ENCODE measurements at regions not wholly inside any gene's neighbourhood (a gene's known extent, or its start where the extent isn't known, plus 50 kb on each side); places are given as distances from the start of the nearest gene placed in this dataset.

DNA sequence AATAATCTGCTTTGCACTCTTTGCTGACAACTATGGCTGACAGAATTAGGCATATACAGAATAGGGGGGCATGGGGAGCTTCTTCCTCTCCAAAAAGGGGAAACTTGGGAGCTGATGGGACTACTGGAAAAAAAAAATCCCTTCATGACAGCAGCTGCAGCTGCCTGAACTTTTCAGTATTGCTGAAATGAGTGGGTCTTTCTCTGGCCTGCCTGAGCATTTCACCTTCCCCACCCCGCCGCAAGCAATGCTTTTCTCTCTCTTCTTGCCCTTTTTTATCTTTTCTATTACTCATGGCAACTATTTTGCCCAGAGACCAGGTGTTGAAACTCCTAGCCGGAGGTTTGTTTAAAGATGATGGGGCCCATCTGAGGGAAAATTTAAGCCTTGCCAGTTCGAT is 244.9 kb downstream of the SEMA3D start:
- no peak for FAIRE-seq
- Histone ChIP-seq H3K9me3 (ENCODE audit: control insufficient read depth in 2 of 3, insufficient read depth in 1 of 3, low read length in 3 of 3) (no peaks in the 10 kb centered on the region), H3K9ac (ENCODE audit: low read length in 3 of 3) (no peak overlapping the region), H3K27me3 (ENCODE audit: control insufficient read depth, insufficient read depth, low read length) (no peaks in the 10 kb centered on the region), H3K4me1 (ENCODE audit: control insufficient read depth in 2 of 3, insufficient read depth in 2 of 3, low read depth in 1 of 3, low read length in 3 of 3) (no peaks in the 10 kb centered on the region), H3K4me3 (ENCODE audit: low read length in 3 of 3) (no peak overlapping the region), H3K36me3 (ENCODE audit: control insufficient read depth in 2 of 3, insufficient read depth in 3 of 3, low read length in 3 of 3) (no peaks in the 10 kb centered on the region), H3K27ac (ENCODE audit: low read depth in 2 of 2, low read length in 2 of 2) (no peak overlapping the region)
- intact Hi-C loops (cut with DNase I), result no loop called here
- TF ChIP-seq, protein P1, sequence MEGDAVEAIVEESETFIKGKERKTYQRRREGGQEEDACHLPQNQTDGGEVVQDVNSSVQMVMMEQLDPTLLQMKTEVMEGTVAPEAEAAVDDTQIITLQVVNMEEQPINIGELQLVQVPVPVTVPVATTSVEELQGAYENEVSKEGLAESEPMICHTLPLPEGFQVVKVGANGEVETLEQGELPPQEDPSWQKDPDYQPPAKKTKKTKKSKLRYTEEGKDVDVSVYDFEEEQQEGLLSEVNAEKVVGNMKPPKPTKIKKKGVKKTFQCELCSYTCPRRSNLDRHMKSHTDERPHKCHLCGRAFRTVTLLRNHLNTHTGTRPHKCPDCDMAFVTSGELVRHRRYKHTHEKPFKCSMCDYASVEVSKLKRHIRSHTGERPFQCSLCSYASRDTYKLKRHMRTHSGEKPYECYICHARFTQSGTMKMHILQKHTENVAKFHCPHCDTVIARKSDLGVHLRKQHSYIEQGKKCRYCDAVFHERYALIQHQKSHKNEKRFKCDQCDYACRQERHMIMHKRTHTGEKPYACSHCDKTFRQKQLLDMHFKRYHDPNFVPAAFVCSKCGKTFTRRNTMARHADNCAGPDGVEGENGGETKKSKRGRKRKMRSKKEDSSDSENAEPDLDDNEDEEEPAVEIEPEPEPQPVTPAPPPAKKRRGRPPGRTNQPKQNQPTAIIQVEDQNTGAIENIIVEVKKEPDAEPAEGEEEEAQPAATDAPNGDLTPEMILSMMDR (IDR thresholded peaks at IDR 0.05; ENCODE audit: borderline replicate concordance, extremely low read depth, insufficient read depth), result no peak
- DNase-seq, result no peak

DNA sequence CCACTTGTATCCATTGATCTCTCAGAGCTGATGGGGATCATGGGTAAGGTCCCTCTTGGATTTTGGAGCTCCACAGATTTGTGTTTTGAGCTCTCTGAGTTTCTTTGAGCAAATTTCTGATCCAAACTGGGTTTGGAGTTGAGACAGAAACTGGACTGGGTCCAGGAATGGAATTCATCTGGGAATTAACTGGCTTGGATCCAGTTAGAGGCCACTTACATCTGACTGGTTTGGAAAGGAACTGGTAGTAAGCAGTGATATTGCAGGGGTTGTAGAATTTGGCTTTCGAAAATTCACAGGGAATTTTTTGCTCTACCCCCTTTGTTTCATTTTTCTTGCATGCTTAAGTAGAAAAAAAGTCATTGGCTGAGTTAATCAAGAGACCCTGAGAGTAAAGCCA is 245.6 kb downstream of the SEMA3D start:
- TF ChIP-seq, protein P1 (IDR thresholded peaks at IDR 0.05; ENCODE audit: borderline replicate concordance, extremely low read depth, insufficient read depth), result no peak
- no peak overlapping the region for H3K4me3 ChIP-seq (ENCODE audit: low read length in 3 of 3)
- no peak overlapping the region for H3K27ac ChIP-seq (ENCODE audit: low read depth in 2 of 2, low read length in 2 of 2)
- H3K36me3 ChIP-seq (ENCODE audit: control insufficient read depth in 2 of 3, insufficient read depth in 3 of 3, low read length in 3 of 3), result no peaks in the 10 kb centered on the region
- H3K27me3 ChIP-seq (ENCODE audit: control insufficient read depth, insufficient read depth, low read length), result no peaks in the 10 kb centered on the region
- no peak for FAIRE-seq
- H3K9ac ChIP-seq (ENCODE audit: low read length in 3 of 3), result no peak overlapping the region
- H3K9me3 ChIP-seq (ENCODE audit: control insufficient read depth in 2 of 3, insufficient read depth in 1 of 3, low read length in 3 of 3), result no peaks in the 10 kb centered on the region
- no peaks in the 10 kb centered on the region for H3K4me1 ChIP-seq (ENCODE audit: control insufficient read depth in 2 of 3, insufficient read depth in 2 of 3, low read depth in 1 of 3, low read length in 3 of 3)
- intact Hi-C loops (cut with DNase I), result no loop called here
- DNase-seq, result no peak

DNA sequence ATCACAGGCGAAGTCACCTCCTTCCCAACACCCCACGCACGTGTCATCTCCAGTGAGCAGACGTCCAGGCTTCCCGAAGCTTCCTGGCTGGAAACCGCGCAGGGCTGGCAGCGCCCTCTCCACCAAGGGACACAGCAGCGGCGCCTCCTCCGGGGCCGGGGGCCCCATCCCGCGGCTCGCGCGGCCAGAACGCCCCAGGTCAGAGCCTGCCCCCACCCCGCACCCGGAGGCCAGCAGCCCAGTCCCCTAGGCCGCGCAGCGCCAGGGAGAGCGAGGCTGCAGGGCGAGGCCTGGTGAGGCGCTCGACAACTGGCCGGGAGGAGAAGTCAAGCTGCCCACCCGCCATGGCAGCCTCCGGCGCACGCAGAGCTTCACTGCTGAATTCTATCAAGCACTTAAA is 247.0 kb downstream of the SEMA3D start:
- Histone ChIP-seq H3K27me3 (ENCODE audit: control insufficient read depth, insufficient read depth, low read length) (no peaks in the 10 kb centered on the region), H3K36me3 (ENCODE audit: control insufficient read depth in 2 of 3, insufficient read depth in 3 of 3, low read length in 3 of 3) (no peaks in the 10 kb centered on the region), H3K4me1 (ENCODE audit: control insufficient read depth in 2 of 3, insufficient read depth in 2 of 3, low read depth in 1 of 3, low read length in 3 of 3) (no peaks in the 10 kb centered on the region), H3K4me3 (ENCODE audit: low read length in 3 of 3) (no peak overlapping the region), H3K9ac (ENCODE audit: low read length in 3 of 3) (no peak overlapping the region), H3K9me3 (ENCODE audit: control insufficient read depth in 2 of 3, insufficient read depth in 1 of 3, low read length in 3 of 3) (no peaks in the 10 kb centered on the region), H3K27ac (ENCODE audit: low read depth in 2 of 2, low read length in 2 of 2) (no peak overlapping the region)
- FAIRE-seq (no peak), DNase-seq (peak in 1 of 5 donors; percentile 63)
- TF ChIP-seq, protein P1 (IDR thresholded peaks at IDR 0.05; ENCODE audit: borderline replicate concordance, extremely low read depth, insufficient read depth), result no peak
- intact Hi-C loops (cut with DNase I), result no loop called here

DNA sequence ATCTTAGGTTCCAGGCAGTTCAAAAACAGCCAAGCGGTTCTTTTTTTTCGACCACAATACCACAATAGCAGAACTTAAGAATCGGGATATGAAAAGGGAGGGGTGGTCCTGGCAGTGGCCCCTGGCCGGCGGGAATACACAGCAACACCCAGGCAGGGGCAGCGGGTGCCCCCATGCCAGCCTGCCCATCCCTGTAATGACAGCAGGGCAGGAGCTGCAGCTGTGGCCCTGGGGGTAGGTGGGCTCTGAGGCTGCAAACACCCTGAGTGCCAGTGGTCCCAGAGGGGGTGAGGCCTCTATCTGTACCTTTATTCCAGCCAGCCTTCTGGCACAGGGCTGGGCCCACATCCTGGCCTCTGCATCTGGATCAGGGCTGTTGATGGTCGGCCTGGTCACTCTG is 247.4 kb downstream of the SEMA3D start:
- no peak overlapping the region for H3K27ac ChIP-seq (ENCODE audit: low read depth in 2 of 2, low read length in 2 of 2)
- FAIRE-seq, result no peak
- no peak overlapping the region for H3K4me3 ChIP-seq (ENCODE audit: low read length in 3 of 3)
- no peaks in the 10 kb centered on the region for H3K36me3 ChIP-seq (ENCODE audit: control insufficient read depth in 2 of 3, insufficient read depth in 3 of 3, low read length in 3 of 3)
- no peak overlapping the region for H3K9ac ChIP-seq (ENCODE audit: low read length in 3 of 3)
- H3K27me3 ChIP-seq (ENCODE audit: control insufficient read depth, insufficient read depth, low read length), result no peaks in the 10 kb centered on the region
- no peaks in the 10 kb centered on the region for H3K9me3 ChIP-seq (ENCODE audit: control insufficient read depth in 2 of 3, insufficient read depth in 1 of 3, low read length in 3 of 3)
- TF ChIP-seq, protein P1 (IDR thresholded peaks at IDR 0.05; ENCODE audit: borderline replicate concordance, extremely low read depth, insufficient read depth), result no peak
- intact Hi-C loops (cut with DNase I), result no loop called here
- no peak for DNase-seq
- no peaks in the 10 kb centered on the region for H3K4me1 ChIP-seq (ENCODE audit: control insufficient read depth in 2 of 3, insufficient read depth in 2 of 3, low read depth in 1 of 3, low read length in 3 of 3)

Measured in kidney (tissue), 13 donors.